ENCODE measurements at regions not wholly inside any gene's neighbourhood (a gene's known extent, or its start where the extent isn't known, plus 50 kb on each side); places are given as distances from the start of the nearest gene placed in this dataset.

DNA sequence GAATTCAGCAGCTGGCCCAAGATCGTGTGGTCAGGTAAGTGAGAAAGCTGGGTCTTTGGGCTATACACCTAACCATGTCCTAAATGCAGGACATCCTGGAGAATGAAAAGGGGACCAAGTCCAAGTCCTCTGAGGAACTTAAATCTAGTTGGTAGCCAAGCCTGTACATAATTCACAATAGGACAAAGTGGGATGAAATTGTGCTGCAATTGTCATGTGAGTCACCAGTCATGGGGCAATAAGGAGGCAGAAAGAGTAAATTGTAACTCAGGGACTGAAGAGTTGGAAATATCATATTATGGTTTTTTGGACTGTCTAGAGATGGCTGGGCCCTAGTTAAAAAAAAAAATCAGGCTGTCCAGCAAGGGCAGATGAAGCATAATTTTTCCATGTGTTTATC is 202.6 kb downstream of the CYLD start:
- H3K9ac ChIP-seq (replicated peaks in 1 of 4; ENCODE audit: extremely low read depth in 1 of 4, low read depth in 3 of 4, low read length in 3 of 4): no peak overlapping the region
- no peaks in the 10 kb centered on the region for H3K79me2 ChIP-seq (ENCODE audit: control insufficient read depth in 1 of 2, insufficient read depth in 2 of 2, low read length in 2 of 2)
- H3K27ac ChIP-seq (ENCODE audit: low read depth, low read length): no peak overlapping the region
- H3K56ac ChIP-seq (replicated peaks; ENCODE audit: insufficient read length, low read depth, low read length): no peak overlapping the region
- H3K4me2 ChIP-seq (ENCODE audit: insufficient read depth in 1 of 2, low read depth in 2 of 2, low read length in 2 of 2): no peak overlapping the region
- no peak overlapping the region for H2BK20ac ChIP-seq (ENCODE audit: low read length)
- no peak overlapping the region for H4K8ac ChIP-seq (ENCODE audit: extremely low read depth, insufficient read depth, low read length)
- H4K91ac ChIP-seq (replicated peaks; ENCODE audit: insufficient read length, low read length): no peak overlapping the region
- no peaks in the 10 kb centered on the region for H3K23me2 ChIP-seq (ENCODE audit: low read depth, low read length)
- no peaks in the 10 kb centered on the region for H3K27me3 ChIP-seq (replicated peaks in 1 of 4; ENCODE audit: control insufficient read depth in 3 of 4, extremely low read depth in 1 of 4, insufficient read depth in 3 of 4, low read length in 3 of 4)
- no peak overlapping the region for H3K4me3 ChIP-seq (ENCODE audit: extremely low read depth in 1 of 4, insufficient read depth in 2 of 4, low read depth in 3 of 4, low read length in 4 of 4)
- TF ChIP-seq, protein P1, sequence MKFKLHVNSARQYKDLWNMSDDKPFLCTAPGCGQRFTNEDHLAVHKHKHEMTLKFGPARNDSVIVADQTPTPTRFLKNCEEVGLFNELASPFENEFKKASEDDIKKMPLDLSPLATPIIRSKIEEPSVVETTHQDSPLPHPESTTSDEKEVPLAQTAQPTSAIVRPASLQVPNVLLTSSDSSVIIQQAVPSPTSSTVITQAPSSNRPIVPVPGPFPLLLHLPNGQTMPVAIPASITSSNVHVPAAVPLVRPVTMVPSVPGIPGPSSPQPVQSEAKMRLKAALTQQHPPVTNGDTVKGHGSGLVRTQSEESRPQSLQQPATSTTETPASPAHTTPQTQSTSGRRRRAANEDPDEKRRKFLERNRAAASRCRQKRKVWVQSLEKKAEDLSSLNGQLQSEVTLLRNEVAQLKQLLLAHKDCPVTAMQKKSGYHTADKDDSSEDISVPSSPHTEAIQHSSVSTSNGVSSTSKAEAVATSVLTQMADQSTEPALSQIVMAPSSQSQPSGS (IDR thresholded peaks at IDR 0.05; ENCODE audit: low read length): no peak
- TF ChIP-seq CEBPB (IDR thresholded peaks at IDR 0.05; ENCODE audit: low read depth, low read length): no peak
- no peak for TF ChIP-seq RNF2 (IDR thresholded peaks at IDR 0.05; ENCODE audit: borderline replicate concordance, low read depth, low read length, missing control alignments, poor library complexity, severe bottlenecking)
- H3K18ac ChIP-seq (ENCODE audit: extremely low read depth, low read length): no peak overlapping the region
- no peak for DNase-seq (ENCODE audit: low read depth in 1 of 2, low spot score in 2 of 2)
- no peak overlapping the region for H2BK5ac ChIP-seq (ENCODE audit: low read depth, low read length)
- H3K14ac ChIP-seq (ENCODE audit: insufficient read length): no peak overlapping the region
- H3K36me3 ChIP-seq (ENCODE audit: control insufficient read depth in 2 of 4, insufficient read depth in 4 of 4, low read length in 3 of 4): no peaks in the 10 kb centered on the region
- H3K23ac ChIP-seq (ENCODE audit: insufficient read length): no peak overlapping the region
- no peak overlapping the region for H4K5ac ChIP-seq (ENCODE audit: insufficient read length, low read depth, low read length)
- no peak overlapping the region for H2AK5ac ChIP-seq (ENCODE audit: low read depth, low read length)
- no peak overlapping the region for H2BK15ac ChIP-seq (ENCODE audit: low read length)
- H3K4ac ChIP-seq (replicated peaks; ENCODE audit: insufficient read length, low read depth, low read length): no peak overlapping the region
- 84% methylated on average over 1 of the region's 1 CpG; no CpG with 5 or more reads in 1 of the 2 experiments for WGBS, 2 experiments (ENCODE audit: extremely low coverage in 1 of 2, insufficient coverage in 1 of 2, insufficient read length in 1 of 2, insufficient replicate concordance in 2 of 2, low coverage in 1 of 2, low lambda C conversion rate in 2 of 2, missing lambda C conversion rate in 1 of 2)
- no peak overlapping the region for H2BK12ac ChIP-seq (ENCODE audit: low read depth, low read length)
- no peaks in the 10 kb centered on the region for H4K20me1 ChIP-seq (replicated peaks in 1 of 2; ENCODE audit: control insufficient read depth in 1 of 2, insufficient read depth in 2 of 2, low read length in 2 of 2)
- H3K4me1 ChIP-seq (replicated peaks in 1 of 4; ENCODE audit: control insufficient read depth in 3 of 4, insufficient read depth in 4 of 4, low read length in 3 of 4): no peaks in the 10 kb centered on the region
- FAIRE-seq: no peak
- H2AFZ ChIP-seq (ENCODE audit: low read length): no peak overlapping the region
- no peaks in the 10 kb centered on the region for H3K79me1 ChIP-seq (ENCODE audit: low read depth, low read length)
- ChIA-PET CTCF (ENCODE audit: partially characterized antibody) (interaction anchor here (0.9 kb wide), 1 partner anchor 30 kb away, joined by 3 read pairs; no protein-coding TSS in a partner anchor), POLR2A (ENCODE audit: partially characterized antibody) (no interaction called here)
- H2BK120ac ChIP-seq (replicated peaks; ENCODE audit: low read depth, low read length): no peak overlapping the region
- H3K9me3 ChIP-seq (ENCODE audit: insufficient read depth in 2 of 2, low read depth in 1 of 2, low read length in 1 of 2): no peaks in the 10 kb centered on the region
